Cardiac muscle cell (in vitro differentiated cells and primary cell): ENCODE measurements at regions not wholly inside any gene's neighbourhood (a gene's known extent, or its start where the extent isn't known, plus 50 kb on each side); places are given as distances from the start of the nearest gene placed in this dataset.

Experiments used
- DNase-seq, 2 donors: peaks; one replicate each; pipeline versions ENCODE4 v3.0.0 to v3.0.0-alpha.2; 2010 to 2017; ENCODE audit warnings: low read depth in 1 of 2, low spot score in 1 of 2
- H3K27ac ChIP-seq: fragments of 200-600 bp; sonication (generic); 2 replicates; pipeline ENCODE4 v1.5.1; 2016
- H3K27me3 ChIP-seq: fragments of 200-600 bp; sonication (generic); 2 replicates; pipeline ENCODE4 v1.6.0; 2016; ENCODE audit warnings: control low read depth
- H3K36me3 ChIP-seq: fragments of 200-600 bp; sonication (generic); 2 replicates; pipeline ENCODE4 v1.5.1; 2016; ENCODE audit warnings: control low read depth
- H3K4me1 ChIP-seq: fragments of 200-600 bp; sonication (generic); 2 replicates; pipeline ENCODE4 v1.8.1; 2017; ENCODE audit warnings: low read depth, mild to moderate bottlenecking, mixed run types
- H3K4me3 ChIP-seq: fragments of 200-600 bp; sonication (generic); 2 replicates; pipeline ENCODE4 v1.5.1; 2016; ENCODE audit warnings: mild to moderate bottlenecking
- H3K9me3 ChIP-seq: fragments of 200-600 bp; sonication (generic); 2 replicates; pipeline ENCODE4 v1.5.1; 2017; ENCODE audit warnings: low read depth, mild to moderate bottlenecking, control low read depth
- CTCF ChIP-seq: IDR thresholded peaks from 2 replicates; pipeline ENCODE4 v1.5.1; 2012; ENCODE audit warnings: low read depth, mild to moderate bottlenecking, low read length

DNA sequence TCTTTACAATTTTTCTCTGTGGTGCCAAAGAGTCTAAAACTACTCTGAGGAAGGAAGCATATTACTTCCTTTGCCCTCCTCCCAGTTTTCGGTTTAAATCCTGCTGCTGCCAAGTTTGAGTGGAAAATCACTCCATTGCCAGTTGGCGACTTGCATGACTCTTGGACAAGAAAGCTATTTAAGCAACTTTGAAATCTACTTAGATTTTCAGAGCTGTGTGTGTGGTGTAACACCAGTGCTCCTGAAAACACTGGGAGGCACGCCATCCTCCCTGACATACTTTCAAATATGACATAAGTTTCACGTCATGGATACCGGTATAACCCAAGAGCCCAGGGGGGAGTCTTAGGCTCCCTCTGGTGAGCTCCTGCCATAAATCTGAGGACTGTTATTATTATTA lies 83.5 kb upstream of the RIOK2 start:
- DNase-seq = peak in 1 of 2 donors; percentile 72
- H3K4me1 ChIP-seq = no peaks in the 10 kb centered on the region
- no peaks in the 10 kb centered on the region for H3K9me3 ChIP-seq
- no peaks in the 10 kb centered on the region for H3K36me3 ChIP-seq
- TF ChIP-seq CTCF = no peak
- H3K27me3 ChIP-seq = no peaks in the 10 kb centered on the region
- H3K27ac ChIP-seq = no peak overlapping the region
- H3K4me3 ChIP-seq = no peak overlapping the region

GRCh38 chr5:97267767-97268166 lies 84.7 kb upstream of the RIOK2 start:
- no peaks in the 10 kb centered on the region for H3K27me3 ChIP-seq
- no peaks in the 10 kb centered on the region for H3K36me3 ChIP-seq
- TF ChIP-seq CTCF = no peak
- no peaks in the 10 kb centered on the region for H3K4me1 ChIP-seq
- H3K9me3 ChIP-seq = no peaks in the 10 kb centered on the region
- no peak for DNase-seq
- no peak overlapping the region for H3K4me3 ChIP-seq
- no peak overlapping the region for H3K27ac ChIP-seq

DNA sequence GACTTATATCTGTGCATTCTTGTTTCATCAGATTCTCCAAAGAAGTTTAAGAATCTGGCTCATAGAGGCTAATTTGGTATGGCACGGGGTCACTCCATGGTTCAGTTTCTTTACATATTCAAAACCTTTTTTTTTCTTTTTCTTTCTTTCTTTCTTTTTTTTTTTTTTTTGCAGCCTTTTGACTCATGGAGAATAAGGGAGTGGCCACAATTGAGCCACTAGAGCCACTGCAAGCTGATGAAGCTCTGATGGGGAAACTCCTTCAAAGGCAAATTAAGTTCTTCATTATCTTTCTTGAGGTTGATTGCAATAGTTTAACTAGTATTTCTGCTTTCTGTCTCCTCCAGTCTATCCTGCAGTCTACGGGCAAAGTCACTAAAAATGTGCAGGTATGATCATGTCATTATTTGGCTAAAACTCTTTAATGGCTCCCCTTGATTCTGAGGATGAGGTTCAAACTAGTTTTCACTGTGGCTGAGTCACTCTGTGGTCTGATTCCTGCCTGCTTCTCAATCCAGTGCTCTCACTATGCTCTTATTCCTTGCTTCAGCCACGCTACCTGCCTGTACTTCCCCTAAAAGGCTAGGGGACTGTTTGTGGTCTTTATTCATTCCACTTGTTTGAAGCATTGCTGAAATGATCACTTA lies 93.5 kb upstream of the RIOK2 start:
- Histone ChIP-seq H3K27me3 (no peaks in the 10 kb centered on the region), H3K27ac (no peak overlapping the region), H3K36me3 (no peaks in the 10 kb centered on the region), H3K9me3 (no peaks in the 10 kb centered on the region), H3K4me3 (no peak overlapping the region), H3K4me1 (no peaks in the 10 kb centered on the region)
- no peak for TF ChIP-seq CTCF
- no peak for DNase-seq

- Histone ChIP-seq H3K9me3 (no peaks in the 10 kb centered on the region), H3K4me3 (no peak overlapping the region), H3K4me1 (no peaks in the 10 kb centered on the region), H3K27ac (no peak overlapping the region), H3K36me3 (no peaks in the 10 kb centered on the region), H3K27me3 (no peaks in the 10 kb centered on the region)
- no peak for TF ChIP-seq CTCF
- no peak for DNase-seq
These were observed 98.2 kb upstream of the RIOK2 start for GRCh38 chr5:97281257-97281656.

DNA sequence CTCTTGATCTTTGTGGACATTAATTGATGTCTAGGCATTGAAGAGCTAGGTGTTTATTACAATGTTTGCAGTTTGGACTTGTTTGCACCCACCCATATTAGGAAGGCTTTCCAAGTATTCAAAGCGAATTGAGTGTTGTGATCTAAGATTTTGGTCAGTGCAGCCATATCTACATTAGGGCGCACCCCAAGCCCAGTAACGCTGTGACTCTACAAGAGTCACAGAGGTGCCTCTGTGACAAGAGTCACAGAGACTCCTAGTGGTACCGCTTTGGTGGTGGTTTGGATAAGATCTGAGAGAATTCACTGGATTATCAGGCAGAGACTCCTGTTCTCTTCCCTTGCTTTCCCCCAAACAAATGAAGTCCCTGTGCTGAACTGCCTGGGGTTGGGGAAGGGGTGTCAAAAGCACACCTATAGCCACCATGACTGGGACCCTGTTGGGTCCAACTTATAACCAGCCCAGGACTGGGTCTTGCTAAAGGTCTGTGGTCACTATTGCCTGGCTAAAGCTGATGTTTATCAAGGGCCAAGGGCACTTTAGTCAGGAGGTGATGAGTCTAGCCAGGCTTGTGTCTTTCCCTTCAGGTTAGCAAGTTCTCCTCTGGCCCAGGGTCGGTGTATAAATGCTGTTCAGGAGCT lies 114.1 kb upstream of the RIOK2 start:
- H3K27me3 ChIP-seq = no peaks in the 10 kb centered on the region
- H3K9me3 ChIP-seq = no peaks in the 10 kb centered on the region
- peak; percentile 10 for TF ChIP-seq CTCF
- no peak overlapping the region for H3K27ac ChIP-seq
- H3K4me3 ChIP-seq = no peak overlapping the region
- no peaks in the 10 kb centered on the region for H3K4me1 ChIP-seq
- peak; percentile 11 to 36 for DNase-seq
- H3K36me3 ChIP-seq = no peaks in the 10 kb centered on the region
